Heart right ventricle (tissue), 16 donors: ENCODE measurements at regions not wholly inside any gene's neighbourhood (a gene's known extent, or its start where the extent isn't known, plus 50 kb on each side); places are given as distances from the start of the nearest gene placed in this dataset.

Experiments
- ATAC-seq, 8 donors: fragments of 200-7000 bp; cut with Tn5 transposase; one replicate each; pipeline ENCODE4 v1.9.1; 2020; ENCODE audit warnings: mild to moderate bottlenecking in 8 of 8, moderate library complexity in 8 of 8, moderate number of reproducible peaks in 1 of 8
- DNase-seq, 2 donors: peaks; one replicate each; pipeline ENCODE4 v3.0.0-alpha.2; 2020
- H3K27ac ChIP-seq, 10 donors: fragments of 200-600 bp; sonication (generic) in 2 of 10; one replicate each; pipeline versions ENCODE4 v1.5.0 to v1.8.0; 2020 to 2022; ENCODE audit warnings: mild to moderate bottlenecking in 3 of 10
- H3K27me3 ChIP-seq, 7 donors: fragments of 200-600 bp; one replicate each; pipeline ENCODE4 v1.8.0; 2021 to 2022; ENCODE audit warnings: mild to moderate bottlenecking in 2 of 7
- H3K36me3 ChIP-seq, 9 donors: fragments of 200-600 bp; sonication (generic) in 1 of 9; one replicate each; pipeline versions ENCODE4 v1.5.0 to v1.8.0; 2020 to 2022; ENCODE audit warnings: mild to moderate bottlenecking in 2 of 9
- H3K4me1 ChIP-seq, 9 donors: fragments of 200-600 bp; sonication (generic) in 1 of 9; one replicate each; pipeline versions ENCODE4 v1.5.0 to v1.8.0; 2020 to 2022; ENCODE audit warnings: mild to moderate bottlenecking in 4 of 9
- H3K4me3 ChIP-seq, 10 donors: fragments of 200-600 bp; sonication (generic) in 2 of 10; one replicate each; pipeline versions ENCODE4 v1.5.0 to v1.8.0; 2020 to 2022; ENCODE audit warnings: mild to moderate bottlenecking in 7 of 10, moderate library complexity in 2 of 10
- H3K9me3 ChIP-seq, 11 donors: fragments of 200-600 bp in 10 of 11; sonication (generic) in 2 of 11; one replicate each; pipeline versions ENCODE4 v1.5.0 to v1.8.0; 2013 to 2022; ENCODE audit warnings: mild to moderate bottlenecking in 2 of 11, control low read depth in 1 of 11, moderate library complexity in 1 of 11
- CTCF ChIP-seq, 9 donors: fragments of 200-600 bp; sonication (generic) in 2 of 9; IDR thresholded peaks; one replicate each; pipeline versions ENCODE4 v1.5.0 to v1.8.0; 2021 to 2022; ENCODE audit warnings: antibody characterized with exemption in 9 of 9, mild to moderate bottlenecking in 5 of 9, moderate library complexity in 1 of 9
- WGBS, 2 donors: extraction: QIAGEN DNeasy Blood & Tissue Kit; methylation state at CpG; one replicate each; pipeline ENCODE4 v1.1.7; 2013; ENCODE audit warnings: inconsistent platforms in 1 of 2; 5-methylcytosine and 5-hydroxymethylcytosine counted together
- intact Hi-C, 10 donors: fragments of 100-400 bp; cut with DNase I; formaldehyde crosslinking; loops; one replicate each; pipeline versions ENCODE4 v1.11.1 to v1.14.2; 2022
- donor health status: Arrhythmogenic right ventricular cardiomyopathy.
- donor health status: ischemic (EF 13 %, LVEDD 7.1; RV severe dilation, severe dysfunction).
- donor health status: healthy with polysubstance abuse.
- donor health status: DM: no; HTN: yes; CAD: no.
- donor health status: DM: no; HTN: no; CAD: no.
- donor health status: ischemic (EF 25% LVEDD 6.9; RV normal size, moderate dysfunction).
- donor health status: ischemic (EF 25% LVEDD 5.7; RV mildly dilated, moderate dysfunction).
- donor health status: healthy.
- donor health status: DM: yes; HTN: yes; CAD: no.
- donor health status: Ischemic cardiomyopathy.
- donor health status: ischemic (EF 35%, LVEDD 5.7; RV mildly dilated, moderate dysfunction).
- donor health status: nonischemic (EF 11% LVEDD 7.7; RV severe dilation, severe dysfunction).
- donor health status: DM: yes; HTN: yes; CAD: no.
- donor health status: PGD.
- donor health status: ischemic (EF 29% LVEDD 5.4; RV normal size, mild dysfunction).
- donor health status: nonischemic (EF 23%, LVEDD 6.1; RV moderate dilation, normal function).

- Histone ChIP-seq H3K4me3 (no peak overlapping the region), H3K4me1 (peaks cover 0 to 6% (median 0%) of the 10 kb centered on the region in 9 donors), H3K27me3 (peaks cover 0 to 3% (median 0%) of the 10 kb centered on the region in 7 donors), H3K36me3 (no peaks in the 10 kb centered on the region), H3K27ac (no peak overlapping the region), H3K9me3 (no peaks in the 10 kb centered on the region)
- no peak for TF ChIP-seq CTCF (IDR thresholded peaks at IDR 0.05)
- 85 to 90% methylated on average over 8 of the region's 8 CpGs for WGBS, 2 donors
- no peak for ATAC-seq
- DNase-seq = no peak
- intact Hi-C loops = no loop called here
These were observed 350.8 kb downstream of the CYRIA start for GRCh38 chr2:16314691-16315457.

GRCh38 chr2:16314001-16314400 is 351.6 kb downstream of the CYRIA start:
- H3K9me3 ChIP-seq = peaks cover 0 to 3% (median 0%) of the 10 kb centered on the region in 11 donors
- WGBS, 2 donors = 87 to 89% methylated on average over 1 of the region's 1 CpG
- peaks cover 0 to 3% (median 0%) of the 10 kb centered on the region in 7 donors for H3K27me3 ChIP-seq
- no peak overlapping the region for H3K27ac ChIP-seq
- no peaks in the 10 kb centered on the region for H3K36me3 ChIP-seq
- peaks cover 0 to 6% (median 0%) of the 10 kb centered on the region in 9 donors for H3K4me1 ChIP-seq
- TF ChIP-seq CTCF (IDR thresholded peaks at IDR 0.05) = no peak
- H3K4me3 ChIP-seq = no peak overlapping the region
- intact Hi-C loops = no loop called here
- DNase-seq (no peak), ATAC-seq (no peak)

GRCh38 chr2:16313235-16313975 is 352.2 kb downstream of the CYRIA start:
- Histone ChIP-seq H3K4me1 (peaks cover 0 to 6% (median 0%) of the 10 kb centered on the region in 9 donors), H3K27ac (no peak overlapping the region), H3K27me3 (peaks cover 0 to 3% (median 0%) of the 10 kb centered on the region in 7 donors), H3K4me3 (no peak overlapping the region), H3K36me3 (no peaks in the 10 kb centered on the region), H3K9me3 (peaks cover 0 to 8% (median 0%) of the 10 kb centered on the region in 11 donors)
- no peak for TF ChIP-seq CTCF (IDR thresholded peaks at IDR 0.05)
- ATAC-seq (no peak), DNase-seq (no peak)
- intact Hi-C loops = no loop called here
- WGBS, 2 donors = 94 to 95% methylated on average over 9 of the region's 9 CpGs

DNA sequence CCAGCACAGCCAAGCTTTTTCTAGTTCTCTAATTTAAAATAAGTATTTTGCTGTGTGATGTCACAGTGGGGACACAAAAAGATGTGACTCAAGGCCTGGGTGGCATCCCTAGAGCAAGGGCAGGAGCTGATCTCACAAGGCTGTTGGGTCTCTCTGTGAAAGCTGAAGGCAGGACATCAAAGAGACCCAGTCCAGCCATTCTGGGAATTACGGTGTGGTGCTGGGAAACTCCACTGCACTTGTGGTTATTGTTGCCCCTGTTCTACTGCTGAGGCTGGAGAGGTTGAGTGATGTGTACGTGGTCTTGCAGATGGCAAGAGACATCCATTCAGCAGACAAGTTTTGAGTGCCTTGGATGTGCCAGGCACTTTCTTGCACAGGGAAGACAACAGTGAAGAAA is 352.9 kb downstream of the CYRIA start:
- Histone ChIP-seq H3K9me3 (peaks cover 0 to 12% (median 0%) of the 10 kb centered on the region in 11 donors), H3K4me1 (peaks cover 0 to 6% (median 0%) of the 10 kb centered on the region in 9 donors), H3K27me3 (peaks cover 0 to 3% (median 0%) of the 10 kb centered on the region in 7 donors), H3K27ac (no peak overlapping the region), H3K4me3 (no peak overlapping the region), H3K36me3 (no peaks in the 10 kb centered on the region)
- 90 to 94% methylated on average over 2 of the region's 2 CpGs for WGBS, 2 donors
- no peak for ATAC-seq
- no peak for DNase-seq
- no peak for TF ChIP-seq CTCF (IDR thresholded peaks at IDR 0.05)
- intact Hi-C loops = no loop called here
